ENCODE measurements at regions not wholly inside any gene's neighbourhood (a gene's known extent, or its start where the extent isn't known, plus 50 kb on each side); places are given as distances from the start of the nearest gene placed in this dataset.

DNA sequence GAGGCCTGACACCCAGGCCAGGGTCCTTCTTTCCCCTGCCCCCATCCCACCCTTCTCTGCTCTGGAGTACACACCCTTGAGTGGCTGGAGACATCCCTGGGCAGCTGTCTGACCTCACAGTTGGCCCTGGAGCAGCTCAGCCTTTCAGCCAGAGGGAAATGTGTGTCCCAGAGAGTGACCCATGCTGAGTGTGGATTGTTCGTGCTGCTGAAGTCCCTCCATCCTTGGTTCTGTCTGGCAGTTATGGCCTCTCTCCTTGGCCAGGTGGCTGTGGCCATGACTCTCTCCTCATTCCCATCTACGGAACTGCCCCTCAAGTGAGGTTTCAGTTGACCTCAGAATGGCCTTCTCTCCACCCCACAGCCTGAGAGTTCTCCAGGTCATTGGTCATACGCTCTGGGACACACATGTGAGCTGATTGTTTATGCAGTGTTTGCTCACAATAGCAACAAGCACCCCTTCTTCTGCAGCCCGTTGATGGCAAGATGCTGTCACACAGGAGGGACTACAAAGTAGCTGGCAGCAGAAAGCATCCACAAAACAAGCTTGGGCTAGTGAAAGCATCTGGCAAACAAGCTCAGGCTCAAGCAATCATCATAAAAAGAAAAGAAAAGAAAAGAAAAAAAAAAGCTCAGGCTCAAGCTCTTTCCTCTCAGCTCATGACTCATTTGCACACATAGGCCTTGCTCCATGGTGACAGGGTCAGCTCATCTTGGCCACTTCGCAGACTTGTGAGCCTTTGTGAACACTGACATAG, 55.3 kb upstream of the ITGA11 start:
- TF ChIP-seq JUN (CRISPR knock-in tag; IDR thresholded peaks at IDR 0.05) = no peak
- TF ChIP-seq, protein P1, sequence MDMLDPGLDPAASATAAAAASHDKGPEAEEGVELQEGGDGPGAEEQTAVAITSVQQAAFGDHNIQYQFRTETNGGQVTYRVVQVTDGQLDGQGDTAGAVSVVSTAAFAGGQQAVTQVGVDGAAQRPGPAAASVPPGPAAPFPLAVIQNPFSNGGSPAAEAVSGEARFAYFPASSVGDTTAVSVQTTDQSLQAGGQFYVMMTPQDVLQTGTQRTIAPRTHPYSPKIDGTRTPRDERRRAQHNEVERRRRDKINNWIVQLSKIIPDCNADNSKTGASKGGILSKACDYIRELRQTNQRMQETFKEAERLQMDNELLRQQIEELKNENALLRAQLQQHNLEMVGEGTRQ (CRISPR knock-in tag; IDR thresholded peaks at IDR 0.05) = no peak
- TF ChIP-seq SOX15 (CRISPR knock-in tag; IDR thresholded peaks at IDR 0.05) = no peak
- no peak for TF ChIP-seq ZNF671 (CRISPR knock-in tag; IDR thresholded peaks at IDR 0.05)
- TF ChIP-seq STAT6 (CRISPR knock-in tag; conservative IDR thresholded peaks at IDR 0.05; ENCODE audit: low read depth) = no peak
- no peak for TF ChIP-seq ELF4 (CRISPR knock-in tag; IDR thresholded peaks at IDR 0.05; ENCODE audit: low read depth)
- TF ChIP-seq MAX (CRISPR knock-in tag; IDR thresholded peaks at IDR 0.05) = no peak
- no peak for TF ChIP-seq ZNF281 (CRISPR knock-in tag; IDR thresholded peaks at IDR 0.05)
- DNase-seq (ENCODE audit: low spot score) = no peak
- no peak overlapping the region for H3K4me3 Mint-ChIP-seq
- POLR2A ChIA-PET = no interaction called here
- no peak overlapping the region for H3K27ac Mint-ChIP-seq
- H3K36me3 Mint-ChIP-seq = peaks cover 2% of the 10 kb centered on the region; the same call in 1 of the 2 replicates
- no peak for ATAC-seq
- CTCF ChIA-PET = interaction anchor here (1.3 kb wide), 1 partner anchor 52 kb away, joined by 3 read pairs; no protein-coding TSS in a partner anchor
- H3K27me3 Mint-ChIP-seq (ENCODE audit: low read depth) = peaks cover 13% of the 10 kb centered on the region
- peaks cover 11% of the 10 kb centered on the region for H3K9me3 Mint-ChIP-seq
- peaks cover 19% of the 10 kb centered on the region for H3K4me1 Mint-ChIP-seq

- peaks cover 19% of the 10 kb centered on the region for H3K4me1 Mint-ChIP-seq
- ATAC-seq (no peak), DNase-seq (ENCODE audit: low spot score) (no peak)
- CTCF ChIA-PET = interaction anchor here (1.3 to 1.6 kb wide), 2 partner anchors 51 to 182 kb away, joined by 3 to 5 read pairs; no protein-coding TSS in a partner anchor
- peaks cover 11% of the 10 kb centered on the region for H3K9me3 Mint-ChIP-seq
- POLR2A ChIA-PET = interaction anchor here (0.6 kb wide), 1 partner anchor 33 kb away, joined by 3 read pairs; no protein-coding TSS in a partner anchor
- H3K36me3 Mint-ChIP-seq = peaks cover 2% of the 10 kb centered on the region; the same call in 1 of the 2 replicates
- H3K4me3 Mint-ChIP-seq = no peak overlapping the region
- H3K27ac Mint-ChIP-seq = no peak overlapping the region
- H3K27me3 Mint-ChIP-seq (ENCODE audit: low read depth) = peaks cover 13% of the 10 kb centered on the region
- TF ChIP-seq KAT7 (CRISPR knock-in tag; IDR thresholded peaks at IDR 0.05; ENCODE audit: borderline replicate concordance) (no peak), ZSCAN18 (CRISPR knock-in tag; IDR thresholded peaks at IDR 0.05) (no peak), ARID4B (CRISPR knock-in tag; IDR thresholded peaks at IDR 0.05; ENCODE audit: borderline replicate concordance) (no peak), NFATC4 (CRISPR knock-in tag; IDR thresholded peaks at IDR 0.05) (no peak), FOXJ3 (CRISPR knock-in tag; IDR thresholded peaks at IDR 0.05; ENCODE audit: borderline replicate concordance) (no peak), NFE2L1 (CRISPR knock-in tag; IDR thresholded peaks at IDR 0.05) (no peak), ZNF532 (CRISPR knock-in tag; IDR thresholded peaks at IDR 0.05; ENCODE audit: borderline replicate concordance) (no peak), ATF3 (CRISPR knock-in tag; conservative IDR thresholded peaks at IDR 0.05) (no peak)
Observed at GRCh38 chr15:68488290-68488689, 56.3 kb upstream of the ITGA11 start.

Data from WTC11 (cell line).